ENCODE measurements at regions not wholly inside any gene's neighbourhood (a gene's known extent, or its start where the extent isn't known, plus 50 kb on each side); places are given as distances from the start of the nearest gene placed in this dataset.

GRCh38 chr2:12949406-12949805 is 232.7 kb downstream of the TRIB2 start:
- DNase-seq (ENCODE audit: low spot score) (no peak), ATAC-seq (no peak)
- Mint-ChIP-seq H3K27me3 (ENCODE audit: low read depth) (no peaks in the 10 kb centered on the region), H3K36me3 (no peaks in the 10 kb centered on the region), H3K27ac (no peak overlapping the region), H3K4me3 (no peak overlapping the region), H3K9me3 (no peaks in the 10 kb centered on the region), H3K4me1 (peaks cover 10% of the 10 kb centered on the region)
- ChIA-PET POLR2A (no interaction called here), CTCF (interaction anchor here (0.9 to 2.2 kb wide), 3 partner anchors 18 to 233 kb away, joined by 3 to 6 read pairs (median 6); partner anchors contain the start of gene TRIB2)
- TF ChIP-seq SOX15 (CRISPR knock-in tag; IDR thresholded peaks at IDR 0.05) (no peak), FOXP4 (CRISPR knock-in tag; IDR thresholded peaks at IDR 0.05) (no peak), CREB1 (CRISPR knock-in tag; IDR thresholded peaks at IDR 0.05) (no peak), ZNF281 (CRISPR knock-in tag; IDR thresholded peaks at IDR 0.05) (no peak), ZNF671 (CRISPR knock-in tag; IDR thresholded peaks at IDR 0.05) (no peak), PRDM15 (CRISPR knock-in tag; IDR thresholded peaks at IDR 0.05) (no peak), ZSCAN18 (CRISPR knock-in tag; IDR thresholded peaks at IDR 0.05) (no peak), ETV6 (CRISPR knock-in tag; IDR thresholded peaks at IDR 0.05) (no peak), EMX1 (CRISPR knock-in tag; IDR thresholded peaks at IDR 0.05) (no peak), TEAD4 (CRISPR knock-in tag; IDR thresholded peaks at IDR 0.05) (no peak), ZBTB43 (CRISPR knock-in tag; IDR thresholded peaks at IDR 0.05) (no peak)

- Mint-ChIP-seq H3K4me3 (no peak overlapping the region), H3K4me1 (peaks cover 10% of the 10 kb centered on the region), H3K9me3 (no peaks in the 10 kb centered on the region), H3K36me3 (no peaks in the 10 kb centered on the region), H3K27me3 (ENCODE audit: low read depth) (no peaks in the 10 kb centered on the region), H3K27ac (no peak overlapping the region)
- POLR2A ChIA-PET = no interaction called here
- ATAC-seq (no peak), DNase-seq (ENCODE audit: low spot score) (no peak)
- no peak for TF ChIP-seq E2F5 (CRISPR knock-in tag; IDR thresholded peaks at IDR 0.05)
- no peak for TF ChIP-seq ZNF317 (CRISPR knock-in tag; IDR thresholded peaks at IDR 0.05; ENCODE audit: borderline replicate concordance, low read depth)
- no peak for TF ChIP-seq ELF4 (CRISPR knock-in tag; IDR thresholded peaks at IDR 0.05; ENCODE audit: low read depth)
- TF ChIP-seq CBFB (CRISPR knock-in tag; IDR thresholded peaks at IDR 0.05; ENCODE audit: low read depth) = no peak
- TF ChIP-seq FOXK1 (CRISPR knock-in tag; IDR thresholded peaks at IDR 0.05) = no peak
- no peak for TF ChIP-seq USF1 (CRISPR knock-in tag; IDR thresholded peaks at IDR 0.05)
- no peak for TF ChIP-seq ZNF219 (CRISPR knock-in tag; IDR thresholded peaks at IDR 0.05; ENCODE audit: borderline replicate concordance)
- no peak for TF ChIP-seq MYBL2 (CRISPR knock-in tag; IDR thresholded peaks at IDR 0.05)
- TF ChIP-seq TEAD1 (CRISPR knock-in tag; IDR thresholded peaks at IDR 0.05) = no peak
- CTCF ChIA-PET = interaction anchor here (2.2 kb wide), 1 partner anchor 19 kb away, joined by 6 read pairs; no protein-coding TSS in a partner anchor
Measured at GRCh38 chr2:12950174-12950573, 233.4 kb downstream of the TRIB2 start.

Measured in WTC11 (cell line).